HL-60 (cell line): ENCODE measurements at regions not wholly inside any gene's neighbourhood (a gene's known extent, or its start where the extent isn't known, plus 50 kb on each side); places are given as distances from the start of the nearest gene placed in this dataset.

Source experiments
- DNase-seq, 2 experiments: peaks; one replicate each; pipeline ENCODE4 v3.0.0-alpha.2; 2010 to 2020; ENCODE audit warnings: low read depth in 1 of 2, low spot score in 1 of 2
- H3K27ac ChIP-seq: fragments of 250-450 bp; sonication (Bioruptor Pico); replicated peaks from 2 replicates; pipeline ENCODE4 v1.5.1; 2020; ENCODE audit warnings: mild to moderate bottlenecking, moderate library complexity
- H3K27me3 ChIP-seq: fragments of 250-450 bp; sonication (Bioruptor Pico); 2 replicates; pipeline ENCODE4 v1.5.1; 2021; ENCODE audit warnings: mild to moderate bottlenecking, moderate library complexity; ENCODE audit not compliant: insufficient read depth, poor library complexity, severe bottlenecking
- H3K4me3 ChIP-seq: replicated peaks from 2 replicates; pipeline ENCODE4 v1.5.1; 2011; ENCODE audit warnings: mild to moderate bottlenecking, control low read depth, low read length; ENCODE audit not compliant: insufficient read depth
- CTCF ChIP-seq: IDR thresholded peaks from one replicate; pipeline ENCODE4 v1.5.1; 2011; ENCODE audit warnings: low read length, control low read depth, inconsistent platforms; ENCODE audit not compliant: insufficient read depth
- GABPA ChIP-seq: IDR thresholded peaks from 2 replicates; pipeline ENCODE4 v1.6.1; 2012; ENCODE audit warnings: low read depth
- POLR2AphosphoS5 ChIP-seq: IDR thresholded peaks from 2 replicates; pipeline ENCODE4 v1.6.1; 2012; ENCODE audit warnings: low read depth
- REST ChIP-seq: IDR thresholded peaks from 2 replicates; pipeline ENCODE4 v1.6.1; 2012; ENCODE audit warnings: low read depth; ENCODE audit not compliant: insufficient replicate concordance
- SPI1 ChIP-seq: IDR thresholded peaks from 2 replicates; pipeline ENCODE4 v1.6.1; 2012; ENCODE audit warnings: low read depth, mild to moderate bottlenecking, borderline replicate concordance

- Histone ChIP-seq H3K27me3 (no peaks in the 10 kb centered on the region), H3K27ac (no peak overlapping the region), H3K4me3 (no peak overlapping the region)
- TF ChIP-seq CTCF (no peak), POLR2AphosphoS5 (no peak), SPI1 (no peak)
- DNase-seq, result no peak
Observed at GRCh38 chr6:102902471-102902870, 1509.0 kb downstream of the GRIK2 start.

GRCh38 chr6:102895683-102896082, 1502.2 kb downstream of the GRIK2 start:
- Histone ChIP-seq H3K4me3 (no peak overlapping the region), H3K27ac (no peak overlapping the region), H3K27me3 (no peaks in the 10 kb centered on the region)
- TF ChIP-seq GABPA (no peak), POLR2AphosphoS5 (no peak)
- no peak for DNase-seq

GRCh38 chr6:102885165-102885564, 1491.7 kb downstream of the GRIK2 start:
- no peaks in the 10 kb centered on the region for H3K27me3 ChIP-seq
- H3K27ac ChIP-seq, result no peak overlapping the region
- TF ChIP-seq CTCF (no peak), POLR2AphosphoS5 (no peak), REST (no peak), SPI1 (no peak), GABPA (no peak)
- H3K4me3 ChIP-seq, result no peak overlapping the region
- DNase-seq, result no peak

GRCh38 chr6:102853249-102853955, 1459.9 kb downstream of the GRIK2 start:
- H3K27me3 ChIP-seq, result no peaks in the 10 kb centered on the region
- H3K27ac ChIP-seq, result no peak overlapping the region
- no peak overlapping the region for H3K4me3 ChIP-seq
- TF ChIP-seq REST (no peak), GABPA (no peak), CTCF (no peak), SPI1 (no peak), POLR2AphosphoS5 (no peak)
- DNase-seq, result no peak
